MM.1S (cell line): ENCODE measurements at regions not wholly inside any gene's neighbourhood (a gene's known extent, or its start where the extent isn't known, plus 50 kb on each side); places are given as distances from the start of the nearest gene placed in this dataset.

Experiments used
- DNase-seq: peaks from one replicate; pipeline ENCODE4 v3.0.0-alpha.2; 2015
- H2AFZ ChIP-seq: fragments of 300-600 bp; sonication (generic); 2 replicates; pipeline ENCODE4 v1.6.0; 2016; ENCODE audit warnings: antibody characterized with exemption, low read length
- H3F3A ChIP-seq: fragments of 300-600 bp; sonication (generic); 2 replicates; pipeline ENCODE4 v1.6.1; 2016; ENCODE audit warnings: mild to moderate bottlenecking, antibody characterized with exemption, low read length, moderate library complexity, mixed read lengths; ENCODE audit not compliant: insufficient read depth
- H3K27ac ChIP-seq: fragments of 300-600 bp; sonication (generic); 2 replicates; pipeline ENCODE4 v1.5.1; 2016; ENCODE audit warnings: mild to moderate bottlenecking, low read length
- H3K27me3 ChIP-seq: fragments of 300-600 bp; sonication (generic); replicated peaks from 2 replicates; pipeline ENCODE4 v1.6.0; 2016; ENCODE audit warnings: low read length; ENCODE audit not compliant: insufficient read depth
- H3K36me3 ChIP-seq: fragments of 300-600 bp; sonication (generic); replicated peaks from 2 replicates; pipeline ENCODE4 v1.6.1; 2016; ENCODE audit warnings: mild to moderate bottlenecking, low read length, mixed read lengths; ENCODE audit not compliant: insufficient read depth
- H3K4me1 ChIP-seq: fragments of 300-600 bp; sonication (generic); 2 replicates; pipeline ENCODE4 v1.6.1; 2016; ENCODE audit warnings: low read length, mixed read lengths
- H3K4me2 ChIP-seq: fragments of 300-600 bp; sonication (generic); 2 replicates; pipeline ENCODE4 v1.6.0; 2016; ENCODE audit warnings: low read depth, low read length
- H3K4me3 ChIP-seq: fragments of 300-600 bp; sonication (generic); 2 replicates; pipeline ENCODE4 v1.5.1; 2016; ENCODE audit warnings: low read length, mixed read lengths
- H3K79me2 ChIP-seq: fragments of 300-600 bp; sonication (generic); 2 replicates; pipeline ENCODE4 v1.6.1; 2016; ENCODE audit warnings: mixed run types, low read length, mixed read lengths
- H3K9ac ChIP-seq: fragments of 300-600 bp; sonication (generic); 2 replicates; pipeline ENCODE4 v1.6.1; 2016; ENCODE audit warnings: low read length, mixed read lengths
- H3K9me2 ChIP-seq: fragments of 300-600 bp; sonication (generic); replicated peaks from 2 replicates; pipeline ENCODE4 v1.6.1; 2016; ENCODE audit warnings: mild to moderate bottlenecking, low read length, mixed read lengths; ENCODE audit not compliant: insufficient read depth
- H3K9me3 ChIP-seq: fragments of 300-600 bp; sonication (generic); replicated peaks from 2 replicates; pipeline ENCODE4 v1.6.1; 2016; ENCODE audit warnings: mild to moderate bottlenecking, low read length, mixed read lengths; ENCODE audit not compliant: insufficient read depth
- H4K20me1 ChIP-seq: fragments of 300-600 bp; sonication (generic); 2 replicates; pipeline ENCODE4 v1.6.1; 2016; ENCODE audit warnings: mild to moderate bottlenecking, low read length, moderate library complexity, mixed read lengths; ENCODE audit not compliant: insufficient read depth
- CTCF ChIP-seq: fragments of 300-600 bp; sonication (generic); IDR thresholded peaks from 2 replicates; pipeline ENCODE4 v1.5.1; 2016; ENCODE audit warnings: antibody characterized with exemption, low read length, mixed read lengths
- EZH2 ChIP-seq: fragments of 300-600 bp; sonication (generic); optimal IDR thresholded peaks from 2 replicates; pipeline ENCODE3; 2017; ENCODE audit warnings: low read depth, mild to moderate bottlenecking, antibody characterized with exemption, low read length, mixed read lengths
- EZH2phosphoT487 ChIP-seq: fragments of 300-600 bp; sonication (generic); IDR thresholded peaks from 2 replicates; pipeline ENCODE4 v1.6.1; 2018; ENCODE audit warnings: antibody characterized with exemption, low read length

GRCh38 chr11:11746449-11746848, 95.3 kb upstream of the USP47 start:
- no peak for TF ChIP-seq CTCF
- no peak overlapping the region for H3K27ac ChIP-seq

GRCh38 chr11:11743216-11743615, 98.6 kb upstream of the USP47 start:
- Histone ChIP-seq H3K79me2 (no peaks in the 10 kb centered on the region), H3K9ac (no peak overlapping the region), H3K27ac (no peak overlapping the region), H3K27me3 (no peaks in the 10 kb centered on the region), H3K36me3 (no peaks in the 10 kb centered on the region), H4K20me1 (no peaks in the 10 kb centered on the region), H3K9me2 (no peaks in the 10 kb centered on the region), H3F3A (no peaks in the 10 kb centered on the region), H3K4me1 (no peaks in the 10 kb centered on the region), H2AFZ (no peak overlapping the region), H3K4me3 (no peak overlapping the region), H3K9me3 (no peaks in the 10 kb centered on the region), H3K4me2 (no peak overlapping the region)
- DNase-seq, result no peak
- TF ChIP-seq EZH2phosphoT487 (no peak), CTCF (no peak), EZH2 (no peak)

More at GRCh38 chr11:11746449-11746848, 95.3 kb upstream of the USP47 start:
- Histone ChIP-seq H3K9me2 (no peaks in the 10 kb centered on the region), H3K79me2 (no peaks in the 10 kb centered on the region), H2AFZ (no peak overlapping the region), H3K4me3 (no peak overlapping the region), H3K4me2 (no peak overlapping the region), H4K20me1 (no peaks in the 10 kb centered on the region), H3F3A (no peaks in the 10 kb centered on the region), H3K27me3 (no peaks in the 10 kb centered on the region), H3K36me3 (no peaks in the 10 kb centered on the region), H3K9ac (no peak overlapping the region), H3K9me3 (no peaks in the 10 kb centered on the region), H3K4me1 (no peaks in the 10 kb centered on the region)
- DNase-seq, result no peak

- H3K4me2 ChIP-seq, result no peak overlapping the region
- H3K4me1 ChIP-seq, result no peaks in the 10 kb centered on the region
- no peaks in the 10 kb centered on the region for H4K20me1 ChIP-seq
- no peak overlapping the region for H3K27ac ChIP-seq
- no peaks in the 10 kb centered on the region for H3K27me3 ChIP-seq
- H3K9me2 ChIP-seq, result no peaks in the 10 kb centered on the region
- H3K36me3 ChIP-seq, result no peaks in the 10 kb centered on the region
- no peak overlapping the region for H2AFZ ChIP-seq
- no peaks in the 10 kb centered on the region for H3F3A ChIP-seq
- H3K9ac ChIP-seq, result no peak overlapping the region
- DNase-seq, result no peak
- H3K79me2 ChIP-seq, result no peaks in the 10 kb centered on the region
- no peak overlapping the region for H3K4me3 ChIP-seq
- H3K9me3 ChIP-seq, result no peaks in the 10 kb centered on the region
- TF ChIP-seq EZH2phosphoT487, result no peak
- TF ChIP-seq EZH2, result no peak
- TF ChIP-seq CTCF, result no peak
Measured at GRCh38 chr11:11742486-11742885, 99.3 kb upstream of the USP47 start.

GRCh38 chr11:11740836-11741235, 100.9 kb upstream of the USP47 start:
- TF ChIP-seq EZH2phosphoT487, result no peak
- no peak for TF ChIP-seq EZH2
- no peak for TF ChIP-seq CTCF
- Histone ChIP-seq H3K27ac (no peak overlapping the region), H3K9me3 (no peaks in the 10 kb centered on the region), H3K79me2 (no peaks in the 10 kb centered on the region), H3K9ac (no peak overlapping the region), H3K4me2 (no peak overlapping the region), H2AFZ (no peak overlapping the region), H3F3A (no peaks in the 10 kb centered on the region), H4K20me1 (no peaks in the 10 kb centered on the region), H3K9me2 (no peaks in the 10 kb centered on the region), H3K4me3 (no peak overlapping the region), H3K27me3 (no peaks in the 10 kb centered on the region), H3K4me1 (no peaks in the 10 kb centered on the region), H3K36me3 (no peaks in the 10 kb centered on the region)
- no peak for DNase-seq
